ENCODE measurements at regions not wholly inside any gene's neighbourhood (a gene's known extent, or its start where the extent isn't known, plus 50 kb on each side); places are given as distances from the start of the nearest gene placed in this dataset.

DNA sequence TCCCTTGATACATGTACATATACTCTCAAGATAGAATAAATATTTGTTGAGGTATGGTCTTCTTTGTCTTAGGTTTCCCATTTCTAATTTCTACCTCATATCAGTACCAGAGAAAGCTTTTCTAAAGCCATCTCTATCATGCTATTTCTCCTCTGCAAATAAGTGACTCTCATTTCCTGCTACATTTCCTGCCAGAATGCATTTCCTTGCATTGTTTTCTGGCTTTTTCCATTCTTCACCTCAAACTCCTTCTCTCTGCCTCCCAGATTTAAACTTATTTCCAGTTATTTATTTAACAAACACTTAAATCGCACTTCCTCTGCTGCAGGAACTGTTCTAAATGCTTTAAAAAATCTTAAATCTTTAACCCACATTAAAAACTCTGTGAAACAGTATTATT, 74.4 kb upstream of the STMND1 start:
- H2AFZ ChIP-seq (ENCODE audit: low read length): no peak overlapping the region

GRCh38 chr6:17022604-17023003, 79.2 kb upstream of the STMND1 start:
- BruUV-seq (replicated peaks): no TSS peak
- intact Hi-C loops (cut with micrococcal nuclease; ENCODE audit: unreplicated experiment): no loop called here
- ChIA-PET CTCF (ENCODE audit: unreplicated experiment) (no interaction called here), POLR2A (no interaction called here)
- H3K4me3 ChIP-seq (ENCODE audit: low read depth, low read length, poor library complexity, severe bottlenecking): no peak overlapping the region
- no peaks in the 10 kb centered on the region for H3K9me3 ChIP-seq (ENCODE audit: low read length)
- H3K4me2 ChIP-seq (ENCODE audit: low read length): no peak overlapping the region
- no peak overlapping the region for H3K27ac ChIP-seq (ENCODE audit: low read depth, low read length, poor library complexity, severe bottlenecking)
- H4K20me1 ChIP-seq (ENCODE audit: insufficient read depth, low read length): no peaks in the 10 kb centered on the region
- TF ChIP-seq, protein P1, sequence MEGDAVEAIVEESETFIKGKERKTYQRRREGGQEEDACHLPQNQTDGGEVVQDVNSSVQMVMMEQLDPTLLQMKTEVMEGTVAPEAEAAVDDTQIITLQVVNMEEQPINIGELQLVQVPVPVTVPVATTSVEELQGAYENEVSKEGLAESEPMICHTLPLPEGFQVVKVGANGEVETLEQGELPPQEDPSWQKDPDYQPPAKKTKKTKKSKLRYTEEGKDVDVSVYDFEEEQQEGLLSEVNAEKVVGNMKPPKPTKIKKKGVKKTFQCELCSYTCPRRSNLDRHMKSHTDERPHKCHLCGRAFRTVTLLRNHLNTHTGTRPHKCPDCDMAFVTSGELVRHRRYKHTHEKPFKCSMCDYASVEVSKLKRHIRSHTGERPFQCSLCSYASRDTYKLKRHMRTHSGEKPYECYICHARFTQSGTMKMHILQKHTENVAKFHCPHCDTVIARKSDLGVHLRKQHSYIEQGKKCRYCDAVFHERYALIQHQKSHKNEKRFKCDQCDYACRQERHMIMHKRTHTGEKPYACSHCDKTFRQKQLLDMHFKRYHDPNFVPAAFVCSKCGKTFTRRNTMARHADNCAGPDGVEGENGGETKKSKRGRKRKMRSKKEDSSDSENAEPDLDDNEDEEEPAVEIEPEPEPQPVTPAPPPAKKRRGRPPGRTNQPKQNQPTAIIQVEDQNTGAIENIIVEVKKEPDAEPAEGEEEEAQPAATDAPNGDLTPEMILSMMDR (conservative IDR thresholded peaks at IDR 0.05; ENCODE audit: low read length): no peak
- H3K4me1 ChIP-seq (ENCODE audit: insufficient read depth, low read length, poor library complexity, severe bottlenecking): no peaks in the 10 kb centered on the region
- no peaks in the 10 kb centered on the region for H3K9me2 ChIP-seq (ENCODE audit: insufficient read depth, low read length)
- H3K79me2 ChIP-seq (ENCODE audit: insufficient read depth, low read depth, low read length): no peaks in the 10 kb centered on the region
- no peak for DNase-seq (ENCODE audit: low spot score)
- H2AFZ ChIP-seq (ENCODE audit: low read length): no peak overlapping the region
- H3K36me3 ChIP-seq (ENCODE audit: insufficient read depth, low read length): no peaks in the 10 kb centered on the region

More for the DNA sequence above, 74.4 kb upstream of the STMND1 start:
- H3K27ac ChIP-seq (ENCODE audit: low read depth, low read length, poor library complexity, severe bottlenecking): no peak overlapping the region
- ChIA-PET CTCF (ENCODE audit: unreplicated experiment) (no interaction called here), POLR2A (no interaction called here)
- H3K4me1 ChIP-seq (ENCODE audit: insufficient read depth, low read length, poor library complexity, severe bottlenecking): no peaks in the 10 kb centered on the region
- no peak overlapping the region for H3K4me2 ChIP-seq (ENCODE audit: low read length)
- no peak for DNase-seq (ENCODE audit: low spot score)
- intact Hi-C loops (cut with micrococcal nuclease; ENCODE audit: unreplicated experiment): no loop called here
- H3K4me3 ChIP-seq (ENCODE audit: low read depth, low read length, poor library complexity, severe bottlenecking): no peak overlapping the region
- no peaks in the 10 kb centered on the region for H4K20me1 ChIP-seq (ENCODE audit: insufficient read depth, low read length)
- H3K36me3 ChIP-seq (ENCODE audit: insufficient read depth, low read length): no peaks in the 10 kb centered on the region
- BruUV-seq (replicated peaks): no TSS peak
- TF ChIP-seq, protein P1 (conservative IDR thresholded peaks at IDR 0.05; ENCODE audit: low read length): no peak
- TF ChIP-seq EZH2phosphoT487 (IDR thresholded peaks at IDR 0.05; ENCODE audit: borderline replicate concordance, low read depth, low read length): no peak
- H3K79me2 ChIP-seq (ENCODE audit: insufficient read depth, low read depth, low read length): no peaks in the 10 kb centered on the region
- H3K9me3 ChIP-seq (ENCODE audit: low read length): no peaks in the 10 kb centered on the region
- H3K9me2 ChIP-seq (ENCODE audit: insufficient read depth, low read length): no peaks in the 10 kb centered on the region

GRCh38 chr6:17021539-17021889, 80.3 kb upstream of the STMND1 start:
- intact Hi-C loops (cut with micrococcal nuclease; ENCODE audit: unreplicated experiment): no loop called here
- no peak overlapping the region for H2AFZ ChIP-seq (ENCODE audit: low read length)
- CTCF ChIA-PET (ENCODE audit: unreplicated experiment): no interaction called here
- H3K4me2 ChIP-seq (ENCODE audit: low read length): no peak overlapping the region
- no peak for DNase-seq (ENCODE audit: low spot score)
- POLR2A ChIA-PET: interaction anchor here (0.7 kb wide), 1 partner anchor 23 kb away, joined by 3 read pairs; no protein-coding TSS in a partner anchor
- no peaks in the 10 kb centered on the region for H3K9me2 ChIP-seq (ENCODE audit: insufficient read depth, low read length)
- TF ChIP-seq EZH2phosphoT487 (IDR thresholded peaks at IDR 0.05; ENCODE audit: borderline replicate concordance, low read depth, low read length): no peak
- TF ChIP-seq, protein P1 (conservative IDR thresholded peaks at IDR 0.05; ENCODE audit: low read length): no peak
- H3K79me2 ChIP-seq (ENCODE audit: insufficient read depth, low read depth, low read length): no peaks in the 10 kb centered on the region
- no TSS peak for BruUV-seq (replicated peaks)
- H3K4me1 ChIP-seq (ENCODE audit: insufficient read depth, low read length, poor library complexity, severe bottlenecking): no peaks in the 10 kb centered on the region
- no peak overlapping the region for H3K27ac ChIP-seq (ENCODE audit: low read depth, low read length, poor library complexity, severe bottlenecking)
- H3K9me3 ChIP-seq (ENCODE audit: low read length): no peaks in the 10 kb centered on the region
- H4K20me1 ChIP-seq (ENCODE audit: insufficient read depth, low read length): no peaks in the 10 kb centered on the region
- H3K36me3 ChIP-seq (ENCODE audit: insufficient read depth, low read length): no peaks in the 10 kb centered on the region
- H3K4me3 ChIP-seq (ENCODE audit: low read depth, low read length, poor library complexity, severe bottlenecking): no peak overlapping the region
